HG03139 (cell line): ENCODE measurements at regions not wholly inside any gene's neighbourhood (a gene's known extent, or its start where the extent isn't known, plus 50 kb on each side); places are given as distances from the start of the nearest gene placed in this dataset.

Experiments used
- ATAC-seq: cut with Tn5 transposase; IDR thresholded peaks from one replicate; pipeline ENCODE4 v1.9.1; 2021; ENCODE audit not compliant: unreplicated experiment

DNA sequence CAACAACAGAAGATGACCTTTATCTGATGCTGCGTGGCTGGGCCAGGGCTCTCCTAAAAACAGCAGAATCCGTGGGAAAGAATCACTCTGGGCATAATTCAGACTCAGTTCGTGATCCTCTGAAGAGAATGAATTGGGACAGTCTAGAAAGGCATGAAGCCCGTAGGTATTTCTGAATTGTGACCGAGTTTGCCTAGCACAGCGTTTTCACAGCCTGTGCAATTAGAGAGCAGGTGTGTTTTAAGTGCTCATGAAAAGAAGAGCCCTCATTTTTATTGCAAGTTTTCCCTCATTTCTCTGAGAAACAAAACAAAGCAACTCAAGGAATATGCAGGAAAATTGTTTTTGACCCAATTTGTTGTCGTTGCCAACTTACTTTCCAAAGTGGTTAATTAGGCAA is 366.2 kb downstream of the WDR11 start:
- ATAC-seq: no peak

DNA sequence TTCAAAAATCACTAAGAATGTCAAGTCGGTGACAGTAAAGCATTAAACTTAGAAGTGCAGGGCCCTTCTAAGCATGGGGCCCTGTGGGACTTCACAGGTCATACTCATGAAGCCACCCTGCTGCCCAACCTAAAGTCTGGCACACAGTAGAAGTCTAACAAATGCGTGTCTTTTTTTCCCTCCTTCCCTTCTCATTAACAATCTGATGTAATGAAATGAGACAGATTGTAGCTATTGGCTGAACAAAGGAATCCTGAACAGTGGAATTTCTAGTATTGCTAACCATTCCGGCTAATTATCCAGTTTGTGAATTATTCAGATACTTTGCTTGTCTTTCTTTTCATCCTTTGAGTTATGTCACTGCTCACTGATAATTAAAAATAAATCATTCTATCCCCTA is 369.9 kb downstream of the WDR11 start:
- no peak for ATAC-seq

DNA sequence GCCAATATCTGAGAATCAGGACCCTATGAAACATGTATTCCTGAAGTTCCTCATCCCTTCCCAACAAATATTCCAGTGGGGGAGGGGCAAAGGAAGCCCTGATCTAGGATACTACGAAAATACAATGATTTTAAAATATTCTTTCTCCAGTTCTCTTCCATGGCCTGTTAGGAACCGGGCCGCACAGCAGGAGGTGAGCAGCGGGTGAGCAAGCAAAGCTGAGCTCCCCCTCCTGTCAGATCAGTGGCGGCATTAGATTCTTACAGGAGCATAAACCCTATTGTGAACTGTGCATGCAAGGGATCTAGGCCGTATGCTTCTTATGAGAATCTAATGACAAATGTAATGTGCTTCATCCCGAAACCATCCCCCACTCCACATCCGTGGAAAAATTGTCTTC is 370.8 kb downstream of the WDR11 start:
- ATAC-seq: no peak

DNA sequence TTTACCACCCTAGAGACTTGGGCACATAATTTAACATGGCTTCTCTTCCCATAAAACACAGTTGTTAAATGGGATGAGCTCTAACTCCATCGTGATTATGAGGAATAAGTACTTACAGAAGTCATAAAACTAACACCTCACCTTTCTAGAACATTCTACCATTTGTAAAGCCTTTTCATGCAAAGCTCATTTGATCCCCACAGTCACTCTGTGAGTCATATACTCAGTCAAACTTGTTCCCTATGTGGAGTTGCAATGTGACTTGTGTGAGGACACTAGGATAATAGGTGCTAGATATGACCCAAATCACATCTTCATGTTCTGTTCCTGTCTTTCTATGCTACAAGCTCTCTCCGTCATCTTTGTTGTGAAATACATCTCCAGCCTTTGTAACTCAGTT is 371.7 kb downstream of the WDR11 start:
- ATAC-seq: no peak

DNA sequence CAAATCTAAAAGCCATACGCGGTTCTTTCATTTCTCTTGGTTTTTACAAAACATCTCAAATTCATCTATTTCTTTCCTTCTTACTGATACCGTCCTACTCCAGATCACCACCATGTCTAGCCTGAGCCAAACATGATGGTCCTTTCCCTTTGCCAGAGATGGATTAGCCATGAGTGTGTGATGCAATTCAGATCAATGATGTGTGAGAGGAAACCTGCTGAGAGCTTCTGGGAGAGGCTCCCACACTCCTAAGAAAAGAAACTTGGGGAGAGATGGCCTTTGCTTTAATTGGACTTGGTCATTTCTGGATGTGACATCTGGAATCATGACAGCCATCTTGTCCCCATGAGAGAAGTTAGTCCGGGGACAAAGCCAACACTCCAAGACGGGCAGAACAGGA is 367.2 kb downstream of the FGFR2 start:
- ATAC-seq: no peak

DNA sequence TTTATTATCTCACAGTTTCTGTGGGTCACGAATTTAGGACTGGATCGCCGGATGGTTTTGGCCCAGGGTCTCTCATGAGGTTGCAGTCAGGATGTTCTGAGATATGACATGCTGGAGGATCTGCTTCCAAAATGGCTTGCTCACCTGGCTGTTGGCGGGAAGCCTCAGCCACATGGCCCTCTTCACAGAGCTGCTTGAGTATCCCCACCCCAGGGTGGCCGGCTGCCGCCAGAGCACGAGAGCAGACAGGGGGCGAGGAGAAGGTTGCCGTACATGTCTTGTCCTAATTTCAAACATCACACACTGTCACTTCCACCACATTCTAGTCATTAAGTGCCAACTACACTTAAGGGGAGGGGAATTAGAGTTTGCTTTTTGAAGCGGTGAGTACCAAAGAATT is 365.8 kb downstream of the FGFR2 start:
- no peak for ATAC-seq

DNA sequence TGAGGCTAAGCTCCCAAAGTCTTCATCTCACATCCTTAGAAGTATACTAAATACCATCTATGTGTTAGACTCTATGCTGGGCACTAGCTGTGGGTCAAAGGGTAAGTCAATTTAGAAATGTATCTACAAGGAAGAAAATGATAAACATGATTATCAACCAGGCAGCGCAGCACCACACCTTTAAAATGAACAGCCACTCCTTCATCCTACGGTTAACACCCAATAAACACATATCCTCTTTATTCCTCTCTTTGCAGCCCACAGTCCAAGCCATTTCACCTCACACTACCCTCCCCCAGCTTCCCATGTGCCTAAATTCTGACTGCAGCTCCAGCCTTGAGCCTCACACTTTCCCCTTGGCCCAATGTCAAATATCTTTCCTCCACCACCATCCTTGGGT is 362.6 kb downstream of the FGFR2 start:
- no peak for ATAC-seq

DNA sequence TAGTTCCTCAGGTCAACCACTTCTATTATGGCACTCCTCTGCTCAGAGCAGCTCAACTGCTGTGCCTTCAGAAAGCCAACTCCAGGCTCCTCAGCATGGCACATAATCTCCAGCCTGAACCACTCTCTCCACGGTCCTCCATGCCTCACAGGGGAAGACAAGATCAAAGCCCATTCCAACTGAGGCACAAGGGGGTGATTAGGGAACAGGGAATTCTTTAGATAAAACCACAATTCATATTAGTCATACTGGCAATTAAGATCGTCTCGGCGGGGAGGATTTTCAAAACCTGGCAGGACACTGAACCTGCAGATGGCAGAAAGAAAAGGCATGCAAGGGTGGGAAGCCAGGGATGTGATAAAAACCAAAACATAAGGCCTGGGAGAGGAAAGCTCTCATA is 361.6 kb downstream of the FGFR2 start:
- ATAC-seq: no peak

DNA sequence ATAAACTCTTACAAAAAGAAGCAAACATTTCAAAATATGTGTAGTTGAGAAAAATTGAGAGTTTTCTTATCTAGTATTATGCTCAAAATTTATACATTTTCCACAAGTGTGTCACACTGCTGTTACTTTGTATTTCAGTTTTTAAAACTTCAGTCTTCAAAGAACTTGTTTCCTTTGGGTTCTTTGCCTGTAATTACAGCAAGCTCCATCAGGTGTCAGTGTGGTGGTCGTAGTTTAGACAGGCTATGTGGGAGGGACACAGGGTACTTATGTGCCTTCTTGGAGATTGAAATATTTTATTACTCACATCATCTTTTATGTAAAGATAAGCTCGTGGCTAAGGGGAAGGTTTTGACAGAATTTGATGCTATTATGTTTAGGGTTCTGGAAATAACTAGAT is 360.5 kb downstream of the FGFR2 start:
- no peak for ATAC-seq

DNA sequence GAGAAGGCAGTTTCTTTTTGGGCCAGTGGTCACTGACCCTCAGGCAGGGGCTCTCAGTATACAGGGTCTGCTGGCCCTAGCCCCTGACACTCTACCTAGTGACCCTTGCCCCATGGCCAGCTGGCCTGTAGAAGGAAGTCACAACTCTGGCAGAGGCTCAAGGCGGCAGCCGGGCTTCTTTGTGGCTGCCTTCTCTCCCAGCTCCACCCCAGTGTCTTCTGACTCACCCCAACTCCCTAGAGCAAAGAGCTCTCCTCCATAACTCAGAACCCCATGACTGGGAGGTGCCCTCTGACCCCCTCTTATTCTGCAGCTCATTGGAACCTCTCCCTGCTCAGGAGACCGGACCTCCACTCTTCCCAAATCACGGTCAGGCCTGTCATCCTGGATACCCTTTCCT is 358.2 kb downstream of the FGFR2 start:
- no peak for ATAC-seq

DNA sequence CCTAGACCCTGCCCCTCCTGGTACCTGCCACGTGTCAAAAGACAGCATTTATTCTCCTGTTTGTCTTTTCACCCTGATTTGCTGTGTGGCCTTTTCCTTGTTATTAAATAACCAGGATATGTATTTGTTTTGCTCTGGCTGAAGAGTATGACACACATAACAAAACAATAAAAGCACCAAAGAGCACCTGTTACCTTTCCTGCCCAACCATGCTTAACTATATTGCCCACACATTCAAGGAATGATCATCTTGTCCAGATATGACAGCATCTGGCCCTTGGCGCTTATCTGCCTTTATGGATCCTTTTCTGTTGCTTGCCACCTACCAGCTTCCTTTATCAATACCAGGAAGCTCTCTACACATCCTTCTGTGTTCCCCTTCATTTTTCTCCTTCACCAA is 357.7 kb downstream of the FGFR2 start:
- no peak for ATAC-seq

DNA sequence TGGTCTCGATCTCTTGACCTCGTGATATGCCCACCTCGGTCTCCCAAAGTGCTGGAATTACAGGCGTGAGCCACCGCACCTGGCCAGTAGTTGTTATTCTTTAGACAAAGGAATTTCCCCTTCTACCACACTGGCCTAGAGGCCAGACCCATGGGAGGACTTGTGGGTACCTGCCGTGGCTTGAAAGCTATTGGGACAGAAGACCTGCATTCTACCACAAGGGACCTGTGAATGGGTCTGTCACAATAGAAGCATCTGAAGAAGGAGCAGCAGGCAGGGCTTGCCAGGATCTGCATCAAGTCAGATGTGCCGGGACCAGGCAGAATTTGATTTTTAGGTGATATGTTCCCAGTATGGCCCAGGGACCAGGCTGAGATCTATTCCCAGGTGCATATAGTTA is 356.9 kb downstream of the FGFR2 start:
- no peak for ATAC-seq

DNA sequence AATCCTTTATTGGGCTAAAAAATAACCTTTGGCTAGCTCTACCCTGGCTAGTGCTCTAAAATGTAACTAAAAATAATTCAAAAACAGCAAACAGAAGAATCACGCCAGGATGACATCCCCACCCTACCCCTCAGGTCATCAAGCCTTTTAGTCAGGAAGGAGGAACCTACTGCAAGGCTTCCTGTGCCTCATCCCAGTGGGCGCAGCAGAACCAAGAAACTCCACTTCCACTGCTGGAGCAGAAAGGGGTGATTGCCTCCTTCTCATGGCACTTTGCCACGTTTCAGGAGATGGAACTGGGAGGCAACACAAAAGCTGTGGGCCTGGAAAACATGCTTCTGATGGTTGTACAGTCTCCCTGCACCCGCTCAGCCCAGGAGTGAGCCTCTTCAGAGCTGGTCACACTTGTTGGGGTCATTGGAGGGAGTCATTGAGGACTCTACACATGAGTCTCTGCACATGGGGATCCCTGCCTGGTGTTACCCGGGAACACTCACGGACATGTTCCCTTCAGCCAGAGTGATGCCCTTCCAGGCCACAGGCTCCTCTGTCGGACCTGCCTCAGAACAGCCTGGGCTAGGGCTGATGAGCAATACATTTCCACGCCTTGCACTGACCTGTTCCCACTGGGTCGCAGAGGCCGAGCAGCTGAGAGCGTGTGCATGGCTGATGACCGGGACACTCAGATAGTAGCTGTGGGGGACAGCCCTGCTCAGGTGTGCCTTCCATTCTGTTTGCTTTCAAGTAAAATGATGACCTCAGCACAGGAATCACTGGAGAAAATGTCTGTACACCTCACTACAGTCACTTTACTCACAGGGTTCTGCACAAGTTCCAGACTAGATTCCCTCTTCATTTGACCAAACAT is 355.3 kb downstream of the FGFR2 start:
- ATAC-seq: no peak

DNA sequence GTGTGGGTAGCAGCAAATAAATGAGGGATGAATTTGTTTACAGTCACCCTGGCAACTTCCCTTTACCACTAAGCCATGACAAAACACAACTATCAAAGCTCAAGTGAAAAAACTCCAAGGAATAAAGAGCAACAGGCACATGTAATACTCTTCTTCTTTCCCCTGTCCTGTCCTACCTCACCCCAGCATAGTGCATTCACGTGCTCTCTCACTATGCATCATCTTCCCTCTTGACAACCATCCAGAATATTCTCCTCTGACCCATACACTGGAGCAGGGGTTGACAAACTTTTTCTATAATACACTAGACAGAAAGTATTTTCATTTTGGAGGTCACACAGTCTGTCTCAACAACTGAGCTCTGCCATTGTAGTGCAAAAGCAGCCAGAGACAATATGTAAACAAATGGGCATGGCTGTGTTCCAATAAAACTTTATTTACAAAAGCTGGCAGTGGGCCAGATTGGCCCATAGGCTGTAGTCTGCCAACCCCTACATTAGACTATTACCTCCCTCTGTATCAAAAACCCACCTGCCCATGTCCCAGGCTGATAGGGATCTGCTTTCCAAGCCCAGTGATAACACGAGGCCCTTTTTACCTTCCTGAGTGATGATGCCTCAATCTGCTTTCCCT is 354.5 kb downstream of the FGFR2 start:
- no peak for ATAC-seq

DNA sequence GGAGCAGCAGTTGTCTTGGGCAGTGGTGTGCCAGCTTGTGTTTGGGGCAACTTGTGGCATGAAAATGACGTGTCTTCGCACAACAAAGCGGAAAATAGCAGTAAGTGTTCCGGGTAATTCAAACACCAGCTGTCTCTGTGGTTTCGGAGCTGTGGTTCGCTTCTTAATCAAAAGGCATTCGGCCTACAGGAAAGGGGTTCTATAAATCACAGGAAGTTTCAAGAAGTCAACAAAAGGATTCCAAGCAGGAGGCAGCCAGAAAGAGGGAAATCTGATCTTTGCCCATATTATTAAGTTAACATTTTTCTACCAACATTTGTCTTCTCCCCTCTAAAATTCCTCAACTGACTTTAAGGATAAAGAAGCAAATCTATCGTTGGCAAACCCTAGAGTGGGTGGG is 353.4 kb downstream of the FGFR2 start:
- ATAC-seq: no peak

DNA sequence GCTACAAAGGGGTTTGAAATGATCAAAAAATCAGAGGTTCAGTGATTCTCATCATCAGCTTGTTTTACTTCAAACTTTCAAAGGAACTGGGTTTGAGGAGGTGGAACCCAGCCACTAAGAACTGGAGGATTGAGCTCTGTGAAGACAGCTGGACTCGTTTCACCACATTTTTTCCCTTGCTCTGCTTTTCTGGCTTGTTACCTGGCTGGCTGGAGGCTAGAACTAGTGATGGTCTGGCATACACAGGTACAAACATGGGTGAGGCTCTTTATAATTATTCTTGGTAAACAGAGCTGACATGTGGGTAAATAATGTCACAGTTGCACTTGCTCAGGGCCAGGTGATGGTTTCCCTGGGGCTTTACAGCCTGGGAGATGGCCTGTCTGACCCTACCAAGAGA is 352.5 kb downstream of the FGFR2 start:
- ATAC-seq: no peak

DNA sequence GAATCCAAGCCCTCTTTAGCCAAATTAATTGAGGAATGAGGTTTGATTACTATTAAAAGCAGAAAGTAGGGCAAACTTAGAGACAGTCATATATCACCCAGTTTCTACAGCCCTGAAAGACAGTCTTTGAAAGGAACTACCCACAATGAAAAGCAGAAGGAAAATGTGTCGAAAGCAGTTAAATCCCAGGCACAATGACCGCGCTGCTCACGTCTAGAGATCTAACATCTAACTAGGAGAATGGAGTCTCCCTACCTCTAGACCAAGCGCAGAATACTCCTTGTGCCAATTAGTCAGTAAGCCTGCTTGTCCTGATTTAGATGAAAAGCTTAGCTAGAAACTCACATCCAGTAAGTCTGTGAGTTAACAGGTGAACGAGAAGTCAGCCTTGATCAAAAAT is 350.0 kb downstream of the FGFR2 start:
- no peak for ATAC-seq

DNA sequence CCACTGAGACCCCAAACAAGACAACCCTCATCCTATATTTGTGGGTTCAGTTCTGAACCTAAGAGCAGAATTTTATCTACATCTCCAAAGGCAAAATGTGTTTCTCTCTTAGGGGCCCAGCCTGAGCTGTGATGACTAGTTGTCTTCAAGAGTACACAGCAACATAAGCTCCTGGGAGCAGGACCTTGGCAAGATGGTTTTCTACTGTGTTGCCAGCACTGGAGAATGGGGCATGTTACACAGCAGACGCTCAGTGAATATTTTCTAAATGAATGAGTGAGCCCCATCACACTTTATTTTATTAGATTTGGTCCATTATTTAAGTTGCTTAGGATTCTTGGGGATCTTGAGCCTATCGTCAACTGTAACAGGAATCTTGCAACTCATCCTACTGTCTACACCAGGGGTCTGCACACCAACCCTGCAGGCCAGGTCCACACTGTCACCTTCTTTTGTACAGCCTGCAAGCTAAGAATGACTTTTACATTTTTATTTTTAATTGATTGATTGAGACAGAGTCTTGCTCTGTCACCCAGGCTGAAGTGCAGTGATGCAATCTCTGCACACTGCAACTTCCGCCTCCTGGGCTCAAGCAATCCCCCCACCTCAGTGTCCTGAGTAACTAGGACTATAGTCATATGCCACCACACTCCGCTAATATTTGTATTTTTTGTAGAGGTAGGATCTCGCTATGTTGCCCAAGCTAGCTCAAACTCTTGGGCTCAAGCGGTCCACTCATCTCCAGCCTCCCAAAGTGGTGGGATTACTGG is 347.1 kb downstream of the FGFR2 start:
- no peak for ATAC-seq

DNA sequence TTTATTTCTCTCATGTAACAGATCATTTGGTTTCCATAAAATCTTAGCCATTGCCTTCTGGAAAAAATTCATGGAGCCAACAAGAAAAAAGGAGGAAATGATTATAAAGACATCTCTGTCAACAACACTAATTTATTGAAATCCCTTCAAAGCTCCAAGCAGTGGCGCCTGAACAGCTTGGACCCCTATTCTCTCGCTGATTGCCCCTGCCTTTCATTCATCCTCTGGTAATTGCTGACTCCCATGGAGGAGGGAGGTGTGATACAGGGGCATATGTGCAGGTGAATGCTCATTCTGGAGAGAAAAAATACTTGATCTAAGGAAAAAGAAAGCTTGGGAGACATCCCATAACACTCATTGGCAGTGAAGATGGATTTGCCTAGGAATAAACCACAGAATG is 345.5 kb downstream of the FGFR2 start:
- no peak for ATAC-seq

DNA sequence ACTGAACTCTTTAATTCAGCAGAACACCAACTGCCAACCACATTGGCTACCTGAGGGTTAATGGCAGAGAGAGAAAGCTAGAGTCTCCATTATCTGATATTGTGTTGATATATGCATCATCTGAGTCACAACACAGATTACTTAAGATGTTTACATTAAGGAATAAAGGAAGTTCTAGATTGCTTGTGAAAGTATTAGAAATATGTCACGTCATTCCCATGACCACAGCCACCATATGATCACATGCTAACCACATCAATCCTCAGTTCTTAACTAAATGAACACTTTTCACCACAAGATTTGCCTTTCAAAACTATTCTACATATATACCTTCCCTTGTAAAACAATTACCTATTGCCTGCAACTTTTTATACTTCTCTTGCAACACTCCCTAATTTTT is 337.9 kb downstream of the FGFR2 start:
- ATAC-seq: no peak

DNA sequence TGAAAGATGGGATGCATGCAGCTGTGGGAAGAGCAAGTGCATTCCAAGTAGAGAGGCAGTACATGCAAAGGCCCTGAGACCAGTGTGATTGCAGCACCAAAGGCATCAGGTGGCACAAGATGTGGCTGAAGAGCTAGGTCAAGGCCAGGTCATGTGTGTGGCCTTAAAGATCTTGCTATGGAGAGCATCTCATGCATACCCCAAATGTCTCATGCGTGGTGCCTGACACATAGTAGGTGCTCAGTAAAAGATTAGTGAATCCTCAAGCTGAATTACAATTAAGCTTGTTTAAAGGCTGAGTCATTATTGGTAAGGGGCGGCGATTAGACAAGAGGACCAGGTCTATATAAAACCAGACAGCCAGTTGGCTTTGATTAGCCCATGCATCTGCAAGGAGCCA is 336.6 kb downstream of the FGFR2 start:
- ATAC-seq: no peak

DNA sequence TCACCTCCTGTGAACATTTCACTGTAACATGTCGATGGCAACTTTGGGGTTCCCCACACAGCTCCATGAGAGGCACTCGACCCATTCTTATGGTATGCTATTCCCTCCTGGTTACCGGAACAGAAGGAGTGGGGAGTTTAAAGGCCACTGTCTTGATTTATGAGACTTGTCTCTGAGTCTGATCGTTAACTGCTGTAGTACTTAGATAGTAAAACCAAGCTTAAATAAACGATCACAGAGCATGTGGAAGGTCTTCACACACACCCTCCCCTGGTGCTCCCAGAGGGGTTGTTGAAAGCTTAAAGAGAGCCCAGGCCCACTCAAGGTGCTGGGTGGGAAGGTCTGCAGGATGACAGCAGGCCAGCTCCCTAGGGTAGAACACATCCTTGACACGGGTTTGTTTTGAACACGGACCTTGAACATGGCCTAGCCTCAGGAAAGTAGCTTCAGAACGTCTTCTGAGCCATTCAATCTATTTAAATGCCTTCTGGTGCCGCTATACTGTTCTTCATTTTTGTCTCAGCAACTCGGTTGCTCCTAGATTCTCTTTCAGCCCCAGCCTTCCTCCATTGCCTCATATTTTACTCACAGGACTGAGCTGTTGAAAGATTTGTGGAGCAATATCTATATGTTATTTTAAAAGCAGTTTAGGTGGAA is 335.3 kb downstream of the FGFR2 start:
- no peak for ATAC-seq
